HEK293T (cell line): ENCODE measurements at regions not wholly inside any gene's neighbourhood (a gene's known extent, or its start where the extent isn't known, plus 50 kb on each side); places are given as distances from the start of the nearest gene placed in this dataset.

Experiments used
- BHLHE40 ChIP-seq: fragments of 450-650 bp; IDR thresholded peaks from 2 replicates; pipeline ENCODE4 v1.6.1; 2016; ENCODE audit warnings: mild to moderate bottlenecking, moderate library complexity, borderline replicate concordance
- ELF4 ChIP-seq: fragments of 450-650 bp; IDR thresholded peaks from 2 replicates; pipeline ENCODE4 v1.6.1; 2017; ENCODE audit warnings: antibody characterized with exemption
- FOXA1 ChIP-seq: fragments of 450-650 bp; IDR thresholded peaks from 2 replicates; pipeline ENCODE4 v1.6.1; 2016; ENCODE audit warnings: mild to moderate bottlenecking
- FOXK2 ChIP-seq: fragments of 450-650 bp; IDR thresholded peaks from 2 replicates; pipeline ENCODE4 v1.6.1; 2016; ENCODE audit warnings: mild to moderate bottlenecking
- FOXM1 ChIP-seq: fragments of 450-650 bp; IDR thresholded peaks from 2 replicates; pipeline ENCODE4 v1.6.1; 2017; ENCODE audit warnings: mild to moderate bottlenecking, borderline replicate concordance
- HDGF ChIP-seq: fragments of 450-650 bp; IDR thresholded peaks from 2 replicates; pipeline ENCODE4 v1.6.1; 2017; ENCODE audit warnings: antibody characterized with exemption, borderline replicate concordance
- LEF1 ChIP-seq: fragments of 450-650 bp; IDR thresholded peaks from 2 replicates; pipeline ENCODE4 v1.6.1; 2017; ENCODE audit warnings: mild to moderate bottlenecking, borderline replicate concordance
- NFRKB ChIP-seq: fragments of 450-650 bp; IDR thresholded peaks from 2 replicates; pipeline ENCODE4 v1.6.1; 2016; ENCODE audit warnings: mild to moderate bottlenecking, moderate library complexity
- PKNOX1 ChIP-seq: fragments of 450-650 bp; IDR thresholded peaks from 2 replicates; pipeline ENCODE4 v1.6.1; 2016
- SP1 ChIP-seq: fragments of 450-650 bp; IDR thresholded peaks from 2 replicates; pipeline ENCODE4 v1.6.1; 2017
- SUZ12 ChIP-seq: fragments of 450-650 bp; IDR thresholded peaks from 2 replicates; pipeline ENCODE4 v1.6.1; 2016; ENCODE audit warnings: mild to moderate bottlenecking
- TARDBP ChIP-seq: fragments of 450-650 bp; IDR thresholded peaks from 2 replicates; pipeline ENCODE4 v1.6.1; 2016
- ZNF384 ChIP-seq: fragments of 450-650 bp; IDR thresholded peaks from 2 replicates; pipeline ENCODE4 v1.6.1; 2016

- TF ChIP-seq FOXA1 (no peak), ELF4 (no peak), FOXM1 (no peak), LEF1 (no peak), FOXK2 (no peak), SP1 (no peak), PKNOX1 (no peak), SUZ12 (no peak), HDGF (no peak), BHLHE40 (no peak), NFRKB (no peak), ZNF384 (no peak), TARDBP (no peak)
Observed at GRCh38 chr12:93191423-93191822, 186.3 kb upstream of the NUDT4 start.
